Endothelial cell of umbilical vein (primary cell): ENCODE measurements at regions not wholly inside any gene's neighbourhood (a gene's known extent, or its start where the extent isn't known, plus 50 kb on each side); places are given as distances from the start of the nearest gene placed in this dataset.

ENCODE experiments used
- BruUV-seq: library from RNA; stranded (reverse); fragments of 400-500 nt; replicated peaks from 2 replicates; lab custom pipeline; 2021; lab: Mats Ljungman, UMichigan
- CTCF ChIA-PET: fragments of 300-600, 350-600 bp; sonication (Branson Sonifier 250); formaldehyde crosslinking; loops from one replicate; lab custom pipeline; 2021; ENCODE audit warnings: antibody characterized with exemption, inconsistent platforms; lab: Charles Lee
- POLR2A ChIA-PET: fragments of 300-600, 350-600 bp; sonication (Branson Sonifier 250); formaldehyde crosslinking; loops from one replicate; lab custom pipeline; 2021; ENCODE audit warnings: antibody characterized with exemption, inconsistent platforms; lab: Charles Lee
- DNase-seq: peaks from one replicate; pipeline ENCODE4 v3.0.0-alpha.2; 2011; ENCODE audit warnings: low read depth, low spot score
- FAIRE-seq: peaks from 2 replicates; lab custom pipeline; 2011; peaks lifted over from hg19 to GRCh38; lab: Jason Lieb, UNC
- H2AFZ ChIP-seq: 2 replicates; pipeline ENCODE4 v1.6.0; 2012; ENCODE audit warnings: low read depth, low read length, control low read depth, inconsistent platforms
- H3K27ac ChIP-seq: 2 replicates; pipeline ENCODE4 v1.5.1; 2011; ENCODE audit warnings: low read depth, mild to moderate bottlenecking, control low read depth, low read length, moderate library complexity; ENCODE audit not compliant: insufficient read depth
- H3K27me3 ChIP-seq, 2 experiments: 2 replicates each; pipeline versions ENCODE4 v1.6.0 to v1.6.1; 2011; ENCODE audit warnings: low read length in 2 of 2, mixed read lengths in 1 of 2; ENCODE audit not compliant: control insufficient read depth in 2 of 2, insufficient read depth in 2 of 2
- H3K36me3 ChIP-seq, 2 experiments: 2 replicates in 1 of 2; 3 replicates in 1 of 2; pipeline ENCODE4 v1.5.1; 2011; ENCODE audit warnings: low read length in 2 of 2, mild to moderate bottlenecking in 1 of 2, moderate library complexity in 1 of 2; ENCODE audit not compliant: control insufficient read depth in 2 of 2, insufficient read depth in 2 of 2; ENCODE audit errors: extremely low read depth in 1 of 2
- H3K4me1 ChIP-seq: 3 replicates; pipeline ENCODE4 v1.5.1; 2011; ENCODE audit warnings: mild to moderate bottlenecking, low read length; ENCODE audit not compliant: control insufficient read depth, insufficient read depth; ENCODE audit errors: extremely low read depth
- H3K4me2 ChIP-seq: 2 replicates; pipeline ENCODE4 v1.6.1; 2011; ENCODE audit warnings: low read length, control low read depth, mixed read lengths; ENCODE audit not compliant: insufficient read depth
- H3K4me3 ChIP-seq, 3 experiments: fragments of 200-600 bp in 1 of 3; sonication (generic), shearing (Covaris generic) in 1 of 3; replicated peaks in 1 of 3; 2 replicates each; pipeline ENCODE4 v1.5.1; 2011 to 2016; ENCODE audit warnings: control low read depth in 3 of 3, low read length in 3 of 3, mild to moderate bottlenecking in 2 of 3, inconsistent platforms in 1 of 3, low read depth in 1 of 3, moderate library complexity in 1 of 3; ENCODE audit not compliant: insufficient read depth in 1 of 3
- H3K79me2 ChIP-seq: 2 replicates; pipeline ENCODE4 v1.6.0; 2012; ENCODE audit warnings: low read length, inconsistent platforms; ENCODE audit not compliant: control insufficient read depth, insufficient read depth
- H3K9ac ChIP-seq: replicated peaks from 2 replicates; pipeline ENCODE3; 2011; ENCODE audit warnings: low read length, control low read depth; ENCODE audit not compliant: insufficient read depth; ENCODE audit errors: extremely low read depth
- H3K9me1 ChIP-seq: replicated peaks from 3 replicates; pipeline ENCODE4 v1.6.0; 2011; ENCODE audit warnings: mild to moderate bottlenecking, low read length; ENCODE audit not compliant: control insufficient read depth, insufficient read depth; ENCODE audit errors: extremely low read depth
- H3K9me3 ChIP-seq: replicated peaks from 2 replicates; pipeline ENCODE4 v1.5.1; 2012; ENCODE audit warnings: low read length, inconsistent platforms; ENCODE audit not compliant: control insufficient read depth, insufficient read depth
- H4K20me1 ChIP-seq: replicated peaks from 2 replicates; pipeline ENCODE3; 2011; ENCODE audit warnings: mild to moderate bottlenecking, low read length; ENCODE audit not compliant: control insufficient read depth, insufficient read depth; ENCODE audit errors: extremely low read depth
- CTCF ChIP-seq, 2 donors: IDR thresholded peaks; 1 replicate in 1 of 2; 2 replicates in 1 of 2; pipeline ENCODE4 v1.5.1; 2011; ENCODE audit warnings: low read length in 2 of 2, mild to moderate bottlenecking in 2 of 2, moderate library complexity in 2 of 2, control low read depth in 1 of 2, inconsistent platforms in 1 of 2, low read depth in 1 of 2; ENCODE audit not compliant: insufficient read depth in 1 of 2; ENCODE audit errors: extremely low read depth in 1 of 2
- EZH2 ChIP-seq: IDR thresholded peaks from 2 replicates; pipeline ENCODE4 v1.6.1; 2012; ENCODE audit warnings: borderline replicate concordance, low read depth, mild to moderate bottlenecking, moderate library complexity, low read length, inconsistent platforms; ENCODE audit not compliant: severe bottlenecking
- FOS ChIP-seq: IDR thresholded peaks from 2 replicates; pipeline ENCODE4 v1.6.1; 2011; ENCODE audit warnings: mild to moderate bottlenecking, low read length, moderate library complexity, borderline replicate concordance; ENCODE audit not compliant: insufficient read depth
- GATA2 ChIP-seq: IDR thresholded peaks from 2 replicates; pipeline ENCODE4 v1.7.0; 2011; ENCODE audit warnings: low read depth, mild to moderate bottlenecking, moderate library complexity, mixed read lengths, low read length; ENCODE audit not compliant: insufficient read length, insufficient read depth
- JUN ChIP-seq: IDR thresholded peaks from 2 replicates; pipeline ENCODE4 v1.6.1; 2011; ENCODE audit warnings: borderline replicate concordance, low read depth; ENCODE audit not compliant: insufficient read length, insufficient read depth
- MAX ChIP-seq: IDR thresholded peaks from 2 replicates; pipeline ENCODE4 v1.6.1; 2011; ENCODE audit not compliant: insufficient read depth, insufficient read length
- MYC ChIP-seq: IDR thresholded peaks from one replicate; pipeline ENCODE4 v1.6.1; 2011; ENCODE audit warnings: mild to moderate bottlenecking, low read depth, low read length
- POLR2A ChIP-seq: IDR thresholded peaks from 2 replicates; pipeline ENCODE4 v1.6.1; 2012; ENCODE audit warnings: low read depth, mild to moderate bottlenecking, control low read depth, low read length
- POLR2AphosphoS5 ChIP-seq: IDR thresholded peaks from 2 replicates; pipeline ENCODE4 v1.6.1; 2012; ENCODE audit warnings: low read depth, mild to moderate bottlenecking, control low read depth, low read length, moderate library complexity; ENCODE audit not compliant: insufficient read depth
- dilution Hi-C: fragments of 300-500 bp; cut with MboI; formaldehyde crosslinking; loops from one replicate; pipeline ENCODE4 v1.15.0; 2019; ENCODE audit warnings: low sequenced_read_pairs; ENCODE audit not compliant: extremely low pct_ligation_motif_present
- intact Hi-C: fragments of 100-400 bp; cut with micrococcal nuclease; formaldehyde crosslinking; loops from one replicate; pipeline ENCODE4 v1.10.0; 2022

GRCh38 chr5:141771031-141771430 lies 89.0 kb upstream of the ARAP3 start:
- peaks cover 9 to 13% of the 10 kb centered on the region in 2 experiments for H3K27me3 ChIP-seq
- H3K4me1 ChIP-seq, result no peaks in the 10 kb centered on the region
- H3K27ac ChIP-seq, result no peak overlapping the region
- CTCF ChIA-PET, result interaction anchor here (1.0 to 1.3 kb wide), 2 partner anchors 8 to 13 kb away, joined by 3 read pairs; no protein-coding TSS in a partner anchor
- no peaks in the 10 kb centered on the region for H3K9me3 ChIP-seq
- H4K20me1 ChIP-seq, result no peaks in the 10 kb centered on the region
- H3K9me1 ChIP-seq, result no peaks in the 10 kb centered on the region
- POLR2A ChIA-PET, result no interaction called here
- no peaks in the 10 kb centered on the region for H3K79me2 ChIP-seq
- no peak overlapping the region for H2AFZ ChIP-seq
- H3K4me2 ChIP-seq, result no peak overlapping the region
- intact Hi-C loops (no loop called here), dilution Hi-C loops (no loop called here)
- DNase-seq, result no peak
- no peak for TF ChIP-seq MYC
- TF ChIP-seq CTCF (IDR thresholded peaks at IDR 0.05; ENCODE audit: extremely low read depth in 1 of 2, insufficient read depth in 1 of 2, low read depth in 1 of 2, low read length in 2 of 2), result no peak
- TF ChIP-seq POLR2A, result no peak
- TF ChIP-seq EZH2, result no peak
- TF ChIP-seq POLR2AphosphoS5, result no peak
- no peak for TF ChIP-seq MAX
- TF ChIP-seq FOS, result no peak
- no peak for TF ChIP-seq GATA2
- TF ChIP-seq JUN, result no peak
- H3K4me3 ChIP-seq, result no peak overlapping the region
- no TSS peak for BruUV-seq
- no peaks in the 10 kb centered on the region for H3K36me3 ChIP-seq
- H3K9ac ChIP-seq, result no peak overlapping the region
- FAIRE-seq, result no peak
